RWPE2 (cell line): ENCODE measurements at regions not wholly inside any gene's neighbourhood (a gene's known extent, or its start where the extent isn't known, plus 50 kb on each side); places are given as distances from the start of the nearest gene placed in this dataset.
"Not testable (repeated sequence)": the region's sequence is repeated elsewhere in the genome, so short reads cannot be mapped to it uniquely, and the experiment has no call there.

Experiments used
- ATAC-seq: fragments of 200-7000 bp; cut with Tn5 transposase; 3 replicates; pipeline ENCODE4 v1.9.1; 2021; ENCODE audit warnings: low read depth
- DNase-seq: peaks from one replicate; pipeline ENCODE4 v3.0.0-alpha.2; 2020; ENCODE audit warnings: low spot score
- H3K27ac ChIP-seq: fragments of 450-650 bp; 2 replicates; pipeline ENCODE4 v1.5.1; 2017; ENCODE audit warnings: mild to moderate bottlenecking; ENCODE audit not compliant: poor library complexity, severe bottlenecking
- H3K27me3 ChIP-seq: fragments of 250-450 bp; sonication (Bioruptor Pico); 2 replicates; pipeline ENCODE4 v1.5.1; 2021; ENCODE audit warnings: mild to moderate bottlenecking, moderate library complexity; ENCODE audit not compliant: insufficient read depth, poor library complexity, severe bottlenecking
- H3K36me3 ChIP-seq: fragments of 250-450 bp; sonication (Bioruptor Pico); 2 replicates; pipeline ENCODE4 v1.5.1; 2020; ENCODE audit warnings: low read depth, mild to moderate bottlenecking, moderate library complexity
- H3K4me1 ChIP-seq: fragments of 250-450 bp; sonication (Bioruptor Pico); 2 replicates; pipeline ENCODE4 v1.5.1; 2021; ENCODE audit warnings: mild to moderate bottlenecking, moderate library complexity; ENCODE audit not compliant: insufficient read depth, poor library complexity, severe bottlenecking
- H3K4me3 ChIP-seq: fragments of 250-450 bp; sonication (Bioruptor Pico); 2 replicates; pipeline ENCODE4 v1.5.1; 2021; ENCODE audit warnings: mild to moderate bottlenecking, moderate library complexity; ENCODE audit not compliant: severe bottlenecking
- H3K9me3 ChIP-seq: fragments of 250-450 bp; sonication (Bioruptor Pico); 2 replicates; pipeline ENCODE4 v1.5.1; 2021; ENCODE audit warnings: mild to moderate bottlenecking, moderate library complexity; ENCODE audit not compliant: severe bottlenecking
- CTCF ChIP-seq: fragments of 450-650 bp; IDR thresholded peaks from one replicate; pipeline ENCODE4 v1.5.1; 2017; ENCODE audit warnings: mild to moderate bottlenecking, moderate library complexity; ENCODE audit not compliant: poor library complexity, severe bottlenecking

- Histone ChIP-seq H3K9me3 (no peaks in the 10 kb centered on the region), H3K27ac (no peak overlapping the region), H3K4me1 (peaks cover 19% of the 10 kb centered on the region), H3K4me3 (no peak overlapping the region), H3K36me3 (no peaks in the 10 kb centered on the region), H3K27me3 (no peaks in the 10 kb centered on the region)
- ATAC-seq (peak; percentile 80), DNase-seq (no peak)
- no peak for TF ChIP-seq CTCF
Observed at GRCh38 chr1:121538943-121539575, 354.3 kb downstream of the SRGAP2C start.

- not testable (repeated sequence) for H3K9me3 ChIP-seq, H3K27me3 ChIP-seq, H3K36me3 ChIP-seq, H3K4me3 ChIP-seq, DNase-seq
- H3K4me1 ChIP-seq: peaks cover 24% of the 10 kb centered on the region
- H3K27ac ChIP-seq: peak overlapping the region; percentile 10
- ATAC-seq: peak; percentile 56
Observed at GRCh38 chr1:121543988-121544387, 359.2 kb downstream of the SRGAP2C start.

GRCh38 chr1:121544500-121544899, 359.7 kb downstream of the SRGAP2C start:
- no peak for DNase-seq
- Histone ChIP-seq H3K27me3 (no peaks in the 10 kb centered on the region), H3K4me3 (no peak overlapping the region), H3K36me3 (no peaks in the 10 kb centered on the region), H3K9me3 (no peaks in the 10 kb centered on the region), H3K27ac (peak overlapping the region; percentile 10), H3K4me1 (peaks cover 19% of the 10 kb centered on the region)
- no peak for TF ChIP-seq CTCF
- ATAC-seq: no peak

DNA sequence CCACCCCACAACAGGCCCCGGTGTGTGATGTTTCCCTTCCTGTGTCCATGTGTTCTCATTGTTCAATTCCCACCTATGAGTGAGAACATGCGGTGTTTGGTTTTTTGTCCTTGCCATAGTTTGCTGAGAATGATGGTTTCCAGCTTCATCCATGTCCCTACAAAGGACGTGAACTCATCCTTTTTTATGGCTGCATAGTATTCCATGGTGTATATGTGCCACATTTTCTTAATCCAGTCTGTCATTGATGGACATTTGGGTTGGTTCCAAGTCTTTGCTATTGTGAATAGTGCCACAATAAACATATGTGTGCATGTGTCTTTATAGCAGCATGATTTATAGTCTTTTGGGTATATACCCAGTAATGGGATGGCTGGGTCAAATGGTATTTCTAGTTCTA, 361.1 kb downstream of the SRGAP2C start:
- H3K27me3 ChIP-seq, H3K9me3 ChIP-seq, H3K27ac ChIP-seq, ATAC-seq, DNase-seq, H3K36me3 ChIP-seq, H3K4me3 ChIP-seq: not testable (repeated sequence)
- H3K4me1 ChIP-seq: peaks cover 17% of the 10 kb centered on the region

- Histone ChIP-seq H3K27ac (peak overlapping the region; percentile 33), H3K4me3 (no peak overlapping the region), H3K27me3 (no peaks in the 10 kb centered on the region), H3K4me1 (peaks cover 17% of the 10 kb centered on the region), H3K36me3 (no peaks in the 10 kb centered on the region), H3K9me3 (no peaks in the 10 kb centered on the region)
- TF ChIP-seq CTCF: no peak
- DNase-seq (no peak), ATAC-seq (peak; percentile 80)
Observed at GRCh38 chr1:121546830-121547591, 362.2 kb downstream of the SRGAP2C start.

DNA sequence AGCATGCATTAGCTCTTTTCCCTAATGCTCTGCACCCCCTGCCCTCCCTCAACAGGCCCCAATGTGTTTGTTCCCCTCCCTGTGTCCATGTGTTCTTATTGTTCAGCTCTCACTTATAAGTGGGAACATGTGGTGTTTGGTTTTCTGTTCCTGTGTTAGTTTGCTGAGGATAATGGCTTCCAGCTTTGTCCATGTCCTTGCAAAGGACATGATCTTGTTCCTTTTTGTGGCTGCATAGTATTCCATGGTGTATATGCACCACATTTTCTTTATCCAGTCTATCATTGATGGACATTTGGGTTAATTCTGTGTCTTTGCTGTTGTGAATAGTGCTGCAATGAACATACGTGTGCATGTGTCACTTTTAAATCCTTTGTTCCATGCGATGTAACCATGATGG, 363.0 kb downstream of the SRGAP2C start:
- not testable (repeated sequence) for DNase-seq, ATAC-seq, H3K9me3 ChIP-seq, H3K4me3 ChIP-seq, H3K27ac ChIP-seq, H3K27me3 ChIP-seq, H3K36me3 ChIP-seq
- peaks cover 17% of the 10 kb centered on the region for H3K4me1 ChIP-seq

- DNase-seq, H3K27me3 ChIP-seq, ATAC-seq, H3K36me3 ChIP-seq, H3K27ac ChIP-seq, H3K9me3 ChIP-seq, H3K4me3 ChIP-seq, H3K4me1 ChIP-seq: not testable (repeated sequence)
Observed at GRCh38 chr1:121550817-121551216, 366.0 kb downstream of the SRGAP2C start.

DNA sequence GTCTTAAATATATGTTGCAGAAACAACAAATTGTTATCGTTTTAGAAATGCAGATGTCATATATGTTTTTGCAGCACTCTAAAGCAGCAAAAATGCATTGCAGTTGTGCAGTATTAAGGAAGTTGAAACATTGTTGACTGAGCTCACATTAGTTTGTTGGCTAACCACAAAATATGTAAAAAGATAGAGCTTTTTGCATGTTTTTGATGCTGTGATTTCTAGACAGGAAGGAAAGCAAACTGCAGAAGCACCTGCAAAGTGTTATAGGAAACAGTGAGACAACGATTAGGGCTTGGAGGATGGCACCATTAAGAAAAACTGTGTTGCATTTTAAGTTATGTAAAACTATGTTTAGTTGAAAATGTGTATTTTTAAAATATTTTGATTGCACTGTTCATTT, 366.7 kb downstream of the SRGAP2C start:
- H3K4me1 ChIP-seq, H3K9me3 ChIP-seq, H3K36me3 ChIP-seq, ATAC-seq, H3K4me3 ChIP-seq, H3K27ac ChIP-seq, DNase-seq, H3K27me3 ChIP-seq: not testable (repeated sequence)

- not testable (repeated sequence) for DNase-seq, H3K36me3 ChIP-seq, H3K4me1 ChIP-seq, H3K27ac ChIP-seq, H3K27me3 ChIP-seq, ATAC-seq, H3K9me3 ChIP-seq, H3K4me3 ChIP-seq
Observed at GRCh38 chr1:121556560-121556959, 371.8 kb downstream of the SRGAP2C start.
